GM18517 (cell line): ENCODE measurements at regions not wholly inside any gene's neighbourhood (a gene's known extent, or its start where the extent isn't known, plus 50 kb on each side); places are given as distances from the start of the nearest gene placed in this dataset.
"Not testable (repeated sequence)": the region's sequence is repeated elsewhere in the genome, so short reads cannot be mapped to it uniquely, and the experiment has no call there.

Source experiments
- ATAC-seq: cut with Tn5 transposase; IDR thresholded peaks from one replicate; pipeline ENCODE4 v1.9.1; 2021; ENCODE audit warnings: mild to moderate bottlenecking, moderate library complexity; ENCODE audit not compliant: unreplicated experiment

- ATAC-seq: no peak
Measured at GRCh38 chr4:111020476-111020875, 397.6 kb upstream of the PITX2 start.

GRCh38 chr4:111020961-111021360, 398.1 kb upstream of the PITX2 start:
- ATAC-seq: no peak

GRCh38 chr4:111022758-111023157, 399.9 kb upstream of the PITX2 start:
- no peak for ATAC-seq

GRCh38 chr4:111027526-111027925, 404.6 kb upstream of the PITX2 start:
- no peak for ATAC-seq

GRCh38 chr4:111028795-111029194, 405.9 kb upstream of the PITX2 start:
- ATAC-seq: no peak

- ATAC-seq: no peak
Measured at GRCh38 chr4:111031001-111031579, 408.2 kb upstream of the PITX2 start.

GRCh38 chr4:111031596-111031995, 408.7 kb upstream of the PITX2 start:
- no peak for ATAC-seq

- no peak for ATAC-seq
Measured at GRCh38 chr4:111037591-111038360, 414.9 kb upstream of the PITX2 start.

GRCh38 chr4:111040904-111041303, 418.0 kb upstream of the PITX2 start:
- ATAC-seq: no peak

GRCh38 chr4:111043286-111043685, 420.4 kb upstream of the PITX2 start:
- no peak for ATAC-seq

GRCh38 chr4:111045992-111046391, 423.1 kb upstream of the PITX2 start:
- no peak for ATAC-seq

- no peak for ATAC-seq
Measured at GRCh38 chr4:111046811-111047210, 423.9 kb upstream of the PITX2 start.

GRCh38 chr4:111048316-111048715, 425.4 kb upstream of the PITX2 start:
- no peak for ATAC-seq

- ATAC-seq: no peak
Measured at GRCh38 chr4:111064342-111064993, 441.6 kb upstream of the PITX2 start.

GRCh38 chr4:111066001-111066400, 443.1 kb upstream of the PITX2 start:
- ATAC-seq: no peak

- ATAC-seq: no peak
Measured at GRCh38 chr4:111066447-111066846, 443.6 kb upstream of the PITX2 start.

GRCh38 chr4:111066887-111067286, 444.0 kb upstream of the PITX2 start:
- ATAC-seq: no peak

GRCh38 chr4:111068883-111069282, 446.0 kb upstream of the PITX2 start:
- no peak for ATAC-seq

- no peak for ATAC-seq
Measured at GRCh38 chr4:111070390-111070789, 447.5 kb upstream of the PITX2 start.

- ATAC-seq: no peak
Measured at GRCh38 chr4:111074523-111075114, 451.7 kb upstream of the PITX2 start.

GRCh38 chr4:111076299-111076698, 453.4 kb upstream of the PITX2 start:
- ATAC-seq: not testable (repeated sequence)

GRCh38 chr4:111108153-111108552, 485.3 kb upstream of the PITX2 start:
- ATAC-seq: no peak
